ENCODE measurements at regions not wholly inside any gene's neighbourhood (a gene's known extent, or its start where the extent isn't known, plus 50 kb on each side); places are given as distances from the start of the nearest gene placed in this dataset.

DNA sequence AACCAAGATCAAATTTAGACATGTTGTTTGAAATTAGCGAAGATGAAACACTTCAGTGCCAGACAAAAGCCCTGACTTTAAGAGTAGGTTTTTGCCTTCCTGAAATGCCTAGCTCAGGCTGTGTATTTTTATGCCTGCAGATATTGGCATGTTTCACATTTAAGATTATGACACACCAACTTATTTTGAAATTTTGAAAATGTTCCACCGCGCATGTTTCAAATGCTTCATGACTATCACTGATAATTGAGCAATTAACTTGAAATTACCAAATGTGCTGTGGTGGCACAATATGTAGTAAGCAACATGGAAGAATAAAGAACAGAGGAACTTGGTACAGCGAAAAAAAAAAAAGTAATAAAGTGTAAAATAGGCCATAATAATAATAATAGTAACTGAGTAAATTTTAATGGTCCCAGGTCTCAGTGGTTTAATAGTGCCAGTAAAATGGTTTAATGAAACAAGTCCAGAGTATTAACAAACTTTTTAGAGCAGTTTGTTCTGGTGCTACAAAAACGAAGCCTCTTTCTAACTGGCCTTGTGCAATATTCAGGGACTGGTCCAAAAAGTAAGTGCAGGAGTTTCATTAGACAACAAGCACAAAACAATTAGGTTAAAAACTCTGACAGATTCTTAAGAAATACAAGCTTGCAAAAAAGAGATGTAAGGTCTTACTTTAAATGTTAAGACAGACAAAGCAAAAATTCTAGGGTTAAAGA lies 112.5 kb upstream of the SOX6 start:
- TF ChIP-seq, protein P1, sequence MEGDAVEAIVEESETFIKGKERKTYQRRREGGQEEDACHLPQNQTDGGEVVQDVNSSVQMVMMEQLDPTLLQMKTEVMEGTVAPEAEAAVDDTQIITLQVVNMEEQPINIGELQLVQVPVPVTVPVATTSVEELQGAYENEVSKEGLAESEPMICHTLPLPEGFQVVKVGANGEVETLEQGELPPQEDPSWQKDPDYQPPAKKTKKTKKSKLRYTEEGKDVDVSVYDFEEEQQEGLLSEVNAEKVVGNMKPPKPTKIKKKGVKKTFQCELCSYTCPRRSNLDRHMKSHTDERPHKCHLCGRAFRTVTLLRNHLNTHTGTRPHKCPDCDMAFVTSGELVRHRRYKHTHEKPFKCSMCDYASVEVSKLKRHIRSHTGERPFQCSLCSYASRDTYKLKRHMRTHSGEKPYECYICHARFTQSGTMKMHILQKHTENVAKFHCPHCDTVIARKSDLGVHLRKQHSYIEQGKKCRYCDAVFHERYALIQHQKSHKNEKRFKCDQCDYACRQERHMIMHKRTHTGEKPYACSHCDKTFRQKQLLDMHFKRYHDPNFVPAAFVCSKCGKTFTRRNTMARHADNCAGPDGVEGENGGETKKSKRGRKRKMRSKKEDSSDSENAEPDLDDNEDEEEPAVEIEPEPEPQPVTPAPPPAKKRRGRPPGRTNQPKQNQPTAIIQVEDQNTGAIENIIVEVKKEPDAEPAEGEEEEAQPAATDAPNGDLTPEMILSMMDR (IDR thresholded peaks at IDR 0.05 in 8 of 11, conservative IDR thresholded peaks at IDR 0.05 in 3 of 11) = no peak
- TF ChIP-seq POLR2AphosphoS5 (IDR thresholded peaks at IDR 0.05) = no peak
- TF ChIP-seq POLR2A (IDR thresholded peaks at IDR 0.05) = no peak

Data from spleen (tissue), 7 donors.